ENCODE measurements at regions not wholly inside any gene's neighbourhood (a gene's known extent, or its start where the extent isn't known, plus 50 kb on each side); places are given as distances from the start of the nearest gene placed in this dataset.

DNA sequence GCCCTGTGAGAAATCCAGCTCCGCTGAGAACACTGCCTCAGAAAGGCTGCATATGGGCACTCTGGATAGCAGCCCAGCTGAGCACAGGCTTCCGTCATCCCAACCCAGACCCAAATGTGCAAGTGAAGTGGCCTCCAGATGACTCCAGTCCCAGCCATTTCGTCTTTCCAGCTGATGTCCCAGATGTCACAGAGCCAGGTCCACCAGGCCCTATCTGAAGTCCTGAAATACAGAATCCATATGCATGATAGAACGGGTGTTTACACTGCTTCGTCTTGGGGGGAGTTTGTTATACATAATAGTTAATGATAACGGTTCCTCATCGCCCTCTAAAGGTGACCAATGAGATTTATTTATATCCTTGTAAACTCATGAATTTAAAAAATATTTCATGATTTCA, 72.6 kb upstream of the TRIM2 start:
- ChIA-PET CTCF (interaction anchor here (1.5 to 2.9 kb wide), 2 partner anchors 48 to 53 kb away, joined by 4 to 19 read pairs; no protein-coding TSS in a partner anchor), POLR2A (no interaction called here)
- Histone ChIP-seq H3K4me3 (ENCODE audit: low read length) (no peak overlapping the region), H3K27ac (ENCODE audit: low read depth, low read length) (no peak overlapping the region), H3K4me1 (ENCODE audit: insufficient read depth, low read length) (peaks cover 5% of the 10 kb centered on the region), H3K9me3 (ENCODE audit: low read length) (no peaks in the 10 kb centered on the region), H3K36me3 (ENCODE audit: insufficient read depth, low read length) (no peaks in the 10 kb centered on the region), H3K27me3 (ENCODE audit: insufficient read depth, low read length, poor library complexity, severe bottlenecking) (no peaks in the 10 kb centered on the region)
- H3K4me3 Mint-ChIP-seq, result no peak overlapping the region
- peaks cover 10 to 22% (median 17%) of the 10 kb centered on the region in 3 donors for H3K4me1 Mint-ChIP-seq
- peaks cover 0 to 2% of the 10 kb centered on the region in 2 donors for H3K27me3 Mint-ChIP-seq
- no peaks in the 10 kb centered on the region for H3K9me3 Mint-ChIP-seq
- H3K27ac Mint-ChIP-seq, result no peak overlapping the region
- no peaks in the 10 kb centered on the region for H3K36me3 Mint-ChIP-seq
- no peak for DNase-seq

- H3K4me1 Mint-ChIP-seq, result peaks cover 8 to 17% (median 12%) of the 10 kb centered on the region in 3 donors
- H3K4me3 Mint-ChIP-seq, result no peak overlapping the region
- CTCF ChIA-PET, result interaction anchor here (2.8 kb wide), 1 partner anchor 10 kb away, joined by 13 read pairs; no protein-coding TSS in a partner anchor
- no peak overlapping the region for H3K27ac Mint-ChIP-seq
- no peak for DNase-seq
- Histone ChIP-seq H3K27ac (ENCODE audit: low read depth, low read length) (no peak overlapping the region), H3K4me3 (ENCODE audit: low read length) (no peak overlapping the region), H3K4me1 (ENCODE audit: insufficient read depth, low read length) (peaks cover 5% of the 10 kb centered on the region), H3K36me3 (ENCODE audit: insufficient read depth, low read length) (no peaks in the 10 kb centered on the region), H3K9me3 (ENCODE audit: low read length) (no peaks in the 10 kb centered on the region), H3K27me3 (ENCODE audit: insufficient read depth, low read length, poor library complexity, severe bottlenecking) (no peaks in the 10 kb centered on the region)
- peaks cover 9 to 19% of the 10 kb centered on the region in 2 donors for H3K27me3 Mint-ChIP-seq
- POLR2A ChIA-PET, result no interaction called here
- H3K36me3 Mint-ChIP-seq, result no peaks in the 10 kb centered on the region
- H3K9me3 Mint-ChIP-seq, result no peaks in the 10 kb centered on the region
These were observed 67.1 kb upstream of the TRIM2 start for GRCh38 chr4:153137159-153137558.

- H3K4me3 ChIP-seq (ENCODE audit: low read length), result no peak overlapping the region
- H3K9me3 ChIP-seq (ENCODE audit: low read length), result no peaks in the 10 kb centered on the region
- CTCF ChIA-PET, result interaction anchor here (0.6 to 2.8 kb wide), 2 partner anchors 11 to 291 kb away, joined by 3 to 13 read pairs; no protein-coding TSS in a partner anchor
- H3K4me3 Mint-ChIP-seq, result no peak overlapping the region
- POLR2A ChIA-PET, result no interaction called here
- H3K9me3 Mint-ChIP-seq, result no peaks in the 10 kb centered on the region
- no peak for DNase-seq
- H3K4me1 Mint-ChIP-seq, result peaks cover 8 to 17% (median 12%) of the 10 kb centered on the region in 3 donors
- H3K36me3 ChIP-seq (ENCODE audit: insufficient read depth, low read length), result no peaks in the 10 kb centered on the region
- H3K36me3 Mint-ChIP-seq, result no peaks in the 10 kb centered on the region
- H3K4me1 ChIP-seq (ENCODE audit: insufficient read depth, low read length), result peaks cover 5% of the 10 kb centered on the region
- peaks cover 10 to 22% of the 10 kb centered on the region in 2 donors for H3K27me3 Mint-ChIP-seq
- no peak overlapping the region for H3K27ac ChIP-seq (ENCODE audit: low read depth, low read length)
- H3K27ac Mint-ChIP-seq, result peak overlapping the region in 1 of 8 donors; percentile 83
- no peaks in the 10 kb centered on the region for H3K27me3 ChIP-seq (ENCODE audit: insufficient read depth, low read length, poor library complexity, severe bottlenecking)
These were observed 66.3 kb upstream of the TRIM2 start for GRCh38 chr4:153137677-153138630.

DNA sequence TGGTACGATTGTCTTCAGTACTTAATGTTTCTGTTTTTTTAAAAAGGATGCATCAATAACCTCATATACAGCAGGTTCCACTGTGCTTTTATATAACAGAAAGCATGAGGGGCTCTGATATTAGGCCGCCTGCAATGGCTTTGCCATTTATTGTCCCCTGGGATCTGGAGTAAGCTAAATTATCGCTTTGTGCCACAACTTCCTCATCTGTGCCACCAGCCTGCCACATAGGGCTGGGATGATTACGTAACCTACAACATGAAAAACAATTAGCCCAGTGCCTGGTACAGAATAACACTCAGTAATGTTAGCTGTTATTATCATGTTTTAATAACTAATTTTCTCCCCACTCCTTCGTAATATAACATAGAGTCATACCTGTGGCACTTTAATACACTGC, 65.5 kb upstream of the TRIM2 start:
- Mint-ChIP-seq H3K36me3 (no peaks in the 10 kb centered on the region), H3K9me3 (no peaks in the 10 kb centered on the region), H3K27ac (no peak overlapping the region), H3K4me1 (peaks cover 6 to 18% (median 15%) of the 10 kb centered on the region in 3 donors), H3K27me3 (peaks cover 11 to 22% of the 10 kb centered on the region in 2 donors), H3K4me3 (no peak overlapping the region)
- DNase-seq, result no peak
- Histone ChIP-seq H3K27me3 (ENCODE audit: insufficient read depth, low read length, poor library complexity, severe bottlenecking) (no peaks in the 10 kb centered on the region), H3K9me3 (ENCODE audit: low read length) (no peaks in the 10 kb centered on the region), H3K4me3 (ENCODE audit: low read length) (no peak overlapping the region), H3K36me3 (ENCODE audit: insufficient read depth, low read length) (no peaks in the 10 kb centered on the region), H3K27ac (ENCODE audit: low read depth, low read length) (no peak overlapping the region), H3K4me1 (ENCODE audit: insufficient read depth, low read length) (peaks cover 5% of the 10 kb centered on the region)
- CTCF ChIA-PET, result interaction anchor here (2.8 kb wide), 1 partner anchor 12 kb away, joined by 13 read pairs; no protein-coding TSS in a partner anchor
- POLR2A ChIA-PET, result no interaction called here

DNA sequence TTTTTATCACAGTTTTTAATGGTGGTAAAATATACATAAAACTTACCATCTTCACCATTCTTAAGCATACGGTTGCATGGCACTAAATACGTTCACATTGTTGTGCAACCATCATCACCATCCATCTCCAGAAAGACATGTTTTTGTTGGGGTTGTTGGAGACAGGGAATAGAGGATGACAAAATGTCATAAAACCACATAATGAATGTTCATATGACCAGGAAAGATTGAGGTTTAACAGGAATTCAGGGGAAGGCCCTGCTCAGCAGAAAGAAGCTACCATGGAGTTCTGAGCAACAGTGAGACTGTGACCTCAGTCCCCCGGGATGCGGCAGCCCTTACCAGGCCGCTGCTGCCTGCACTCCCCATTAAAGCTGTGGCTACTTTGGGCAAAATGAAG, 63.9 kb upstream of the TRIM2 start:
- CTCF ChIA-PET, result interaction anchor here (1.3 kb wide), 1 partner anchor 14 kb away, joined by 5 read pairs; no protein-coding TSS in a partner anchor

DNA sequence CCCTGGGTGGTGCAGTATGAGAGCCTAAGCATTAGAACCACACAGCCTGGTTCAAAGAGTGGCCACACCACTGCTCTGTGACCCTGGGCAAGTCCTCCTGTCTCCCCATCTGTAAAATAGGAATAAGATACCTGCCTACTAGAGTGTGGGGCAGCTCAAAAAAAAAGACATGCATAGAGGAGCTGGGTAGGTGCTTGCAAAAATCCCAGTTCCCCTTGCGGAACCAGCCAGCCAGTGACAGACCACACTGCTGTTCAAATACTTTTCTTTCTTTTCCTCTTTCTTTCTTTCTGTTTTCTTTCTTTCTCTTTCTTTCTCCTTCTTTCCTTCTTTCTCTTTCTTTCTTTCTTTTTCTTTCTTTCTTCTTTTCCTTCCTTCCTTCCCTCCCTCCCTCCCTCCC, 63.0 kb upstream of the TRIM2 start:
- Histone ChIP-seq H3K4me3 (ENCODE audit: low read length) (no peak overlapping the region), H3K4me1 (ENCODE audit: insufficient read depth, low read length) (no peaks in the 10 kb centered on the region), H3K36me3 (ENCODE audit: insufficient read depth, low read length) (no peaks in the 10 kb centered on the region), H3K27ac (ENCODE audit: low read depth, low read length) (no peak overlapping the region), H3K9me3 (ENCODE audit: low read length) (no peaks in the 10 kb centered on the region), H3K27me3 (ENCODE audit: insufficient read depth, low read length, poor library complexity, severe bottlenecking) (no peaks in the 10 kb centered on the region)
- H3K4me1 Mint-ChIP-seq, result peaks cover 0 to 4% (median 3%) of the 10 kb centered on the region in 3 donors
- H3K9me3 Mint-ChIP-seq, result no peaks in the 10 kb centered on the region
- H3K27me3 Mint-ChIP-seq, result peaks cover 17 to 22% of the 10 kb centered on the region in 2 donors
- DNase-seq, result no peak
- no peak overlapping the region for H3K4me3 Mint-ChIP-seq
- no peak overlapping the region for H3K27ac Mint-ChIP-seq
- ChIA-PET POLR2A (no interaction called here), CTCF (interaction anchor here (1.3 kb wide), 1 partner anchor 15 kb away, joined by 5 read pairs; no protein-coding TSS in a partner anchor)
- no peaks in the 10 kb centered on the region for H3K36me3 Mint-ChIP-seq

More for the DNA sequence above, 63.9 kb upstream of the TRIM2 start:
- Mint-ChIP-seq H3K4me1 (peaks cover 0 to 4% (median 3%) of the 10 kb centered on the region in 3 donors), H3K9me3 (no peaks in the 10 kb centered on the region), H3K4me3 (no peak overlapping the region), H3K27ac (no peak overlapping the region), H3K36me3 (no peaks in the 10 kb centered on the region), H3K27me3 (peaks cover 13 to 22% of the 10 kb centered on the region in 2 donors)
- no peak for DNase-seq
- Histone ChIP-seq H3K4me3 (ENCODE audit: low read length) (no peak overlapping the region), H3K36me3 (ENCODE audit: insufficient read depth, low read length) (no peaks in the 10 kb centered on the region), H3K4me1 (ENCODE audit: insufficient read depth, low read length) (no peaks in the 10 kb centered on the region), H3K27ac (ENCODE audit: low read depth, low read length) (no peak overlapping the region), H3K27me3 (ENCODE audit: insufficient read depth, low read length, poor library complexity, severe bottlenecking) (no peaks in the 10 kb centered on the region), H3K9me3 (ENCODE audit: low read length) (no peaks in the 10 kb centered on the region)
- POLR2A ChIA-PET, result no interaction called here

- Histone ChIP-seq H3K36me3 (ENCODE audit: insufficient read depth, low read length) (no peaks in the 10 kb centered on the region), H3K27me3 (ENCODE audit: insufficient read depth, low read length, poor library complexity, severe bottlenecking) (no peaks in the 10 kb centered on the region), H3K27ac (ENCODE audit: low read depth, low read length) (no peak overlapping the region), H3K4me3 (ENCODE audit: low read length) (no peak overlapping the region), H3K4me1 (ENCODE audit: insufficient read depth, low read length) (no peaks in the 10 kb centered on the region), H3K9me3 (ENCODE audit: low read length) (no peaks in the 10 kb centered on the region)
- peak in 4 of 5 donors; percentile 13 to 55 (median 41) for DNase-seq
- peaks cover 0 to 4% (median 3%) of the 10 kb centered on the region in 3 donors for H3K4me1 Mint-ChIP-seq
- H3K4me3 Mint-ChIP-seq, result no peak overlapping the region
- H3K27me3 Mint-ChIP-seq, result peaks cover 16 to 24% of the 10 kb centered on the region in 2 donors
- H3K36me3 Mint-ChIP-seq, result no peaks in the 10 kb centered on the region
- ChIA-PET CTCF (interaction anchor here (0.7 to 1.8 kb wide), 12 partner anchors 12 to 500 kb away, joined by 3 to 11 read pairs (median 4); no protein-coding TSS in a partner anchor), POLR2A (no interaction called here)
- H3K27ac Mint-ChIP-seq, result no peak overlapping the region
- H3K9me3 Mint-ChIP-seq, result no peaks in the 10 kb centered on the region
These were observed 61.4 kb upstream of the TRIM2 start for GRCh38 chr4:153142700-153143438.

Measured in CD8-positive, alpha-beta memory T cell (primary cell).